Stimulated activated CD4-positive, alpha-beta T cell treated with anti-CD3 and anti-CD28 coated beads, Interleukin-12 subunit alpha, Interleukin-12 subunit beta, amount 100 ng/mL, for 48 hours (primary cell): ENCODE measurements at regions not wholly inside any gene's neighbourhood (a gene's known extent, or its start where the extent isn't known, plus 50 kb on each side); places are given as distances from the start of the nearest gene placed in this dataset.

Source experiments
- DNase-seq, 3 donors: peaks; one replicate each; pipeline ENCODE4 v3.0.0-alpha.2; 2020; ENCODE audit warnings: low read depth in 2 of 3, low spot score in 1 of 3

- no peak for DNase-seq
Measured at GRCh38 chr9:89877051-89878002, 272.5 kb downstream of the GADD45G start.

DNA sequence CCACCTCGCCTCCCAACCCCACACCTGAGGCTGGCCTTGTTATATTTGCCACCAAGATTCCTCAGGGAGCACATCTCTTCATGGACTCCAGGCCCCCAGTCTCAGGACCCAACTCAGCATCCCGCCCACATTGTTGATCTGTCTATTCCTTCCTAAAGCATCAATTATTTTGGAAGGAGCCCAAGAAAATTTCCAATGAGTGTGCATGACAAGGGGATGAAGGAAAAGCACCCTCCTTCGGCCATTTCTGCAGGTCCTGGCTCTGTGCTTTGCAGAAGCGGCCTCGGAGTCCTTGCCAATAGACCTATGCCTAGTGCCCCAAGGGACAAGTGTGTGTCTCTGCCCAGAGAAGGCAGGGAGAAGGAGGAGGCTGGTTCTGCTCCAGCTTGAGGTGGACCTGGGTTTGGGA, 273.2 kb downstream of the GADD45G start:
- DNase-seq: no peak

DNA sequence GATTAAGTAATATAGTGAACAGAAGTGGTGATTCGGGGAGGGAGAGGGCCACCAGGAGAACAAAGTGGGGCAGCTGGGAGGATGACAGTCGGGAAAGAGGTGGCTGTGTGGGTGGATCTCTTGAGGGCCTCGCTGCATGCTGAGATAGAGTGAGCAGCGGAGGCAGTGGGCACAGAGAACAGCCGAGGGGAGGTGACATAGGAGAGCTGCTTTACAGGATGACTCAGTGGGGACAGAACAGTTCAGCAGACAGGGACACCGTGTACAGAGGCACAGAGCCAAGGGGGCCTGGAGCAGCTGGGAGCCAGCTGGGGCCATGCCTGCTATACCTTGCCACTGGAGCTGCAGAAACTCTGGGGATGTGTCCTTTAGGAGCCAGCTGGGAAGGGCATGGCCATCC, 273.9 kb downstream of the GADD45G start:
- no peak for DNase-seq

DNA sequence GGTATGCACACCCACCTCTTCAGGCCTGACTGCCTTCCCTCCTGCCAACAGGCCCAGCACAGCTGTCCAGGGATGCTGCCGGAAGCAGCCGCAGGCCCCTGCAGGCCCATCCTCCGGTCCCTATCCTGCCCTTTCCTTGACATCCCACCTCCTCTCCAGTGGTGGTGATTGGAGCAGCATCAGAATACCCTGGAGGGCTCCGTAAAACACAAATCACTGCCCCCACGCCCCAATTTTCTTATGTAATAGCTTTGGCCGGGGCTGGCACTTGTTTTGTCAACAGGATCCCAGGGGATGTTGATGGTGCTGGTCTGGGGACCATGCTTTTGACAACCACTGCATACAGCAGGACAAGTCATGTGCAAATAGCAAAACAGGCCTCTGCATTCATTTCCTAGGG, 274.5 kb downstream of the GADD45G start:
- no peak for DNase-seq

DNA sequence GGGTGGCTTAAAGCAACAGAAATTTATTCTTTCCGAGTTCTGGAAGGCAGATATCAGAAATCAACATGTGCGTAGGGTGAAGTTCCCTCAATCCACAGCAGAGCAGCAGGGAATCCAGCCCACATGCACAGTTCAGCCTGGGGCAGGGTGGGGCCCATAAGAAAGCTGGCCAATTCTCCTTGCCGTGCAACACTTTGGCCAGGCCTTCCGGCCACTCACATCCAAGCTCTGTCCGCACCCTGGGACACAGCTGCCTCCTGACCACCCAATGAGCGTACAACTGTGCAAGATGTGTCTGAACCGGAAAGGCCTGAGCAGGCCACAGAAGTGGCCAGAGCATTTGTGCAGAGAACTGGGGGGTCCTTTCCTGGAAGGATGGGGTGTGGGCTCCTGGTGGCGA, 274.9 kb downstream of the GADD45G start:
- no peak for DNase-seq

GRCh38 chr9:89880161-89880560, 275.3 kb downstream of the GADD45G start:
- DNase-seq: no peak

DNA sequence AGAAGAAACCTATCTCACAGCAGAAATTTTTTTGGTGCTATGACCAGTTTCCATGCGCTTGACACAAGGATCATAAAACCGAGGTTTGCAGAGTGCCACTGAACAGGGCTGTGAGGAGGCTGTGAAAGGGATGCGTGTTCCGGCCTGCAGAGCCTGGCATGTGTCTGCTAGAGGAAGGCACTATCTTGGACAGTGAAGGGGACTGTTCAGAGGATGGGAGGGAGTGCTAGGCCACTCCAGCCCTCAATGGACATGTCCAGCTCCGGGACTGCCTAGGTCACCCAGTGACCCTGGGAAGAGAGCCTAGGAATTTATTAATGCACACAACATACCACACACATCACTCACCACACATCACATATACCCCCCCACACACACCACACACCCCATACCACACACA, 275.9 kb downstream of the GADD45G start:
- DNase-seq: no peak

- no peak for DNase-seq
Measured at GRCh38 chr9:89881431-89881830, 276.6 kb downstream of the GADD45G start.

- DNase-seq: no peak
Measured at GRCh38 chr9:89882930-89883361, 278.1 kb downstream of the GADD45G start.

- no peak for DNase-seq
Measured at GRCh38 chr9:89883401-89884341, 278.9 kb downstream of the GADD45G start.

- no peak for DNase-seq
Measured at GRCh38 chr9:89884356-89885083, 279.7 kb downstream of the GADD45G start.

DNA sequence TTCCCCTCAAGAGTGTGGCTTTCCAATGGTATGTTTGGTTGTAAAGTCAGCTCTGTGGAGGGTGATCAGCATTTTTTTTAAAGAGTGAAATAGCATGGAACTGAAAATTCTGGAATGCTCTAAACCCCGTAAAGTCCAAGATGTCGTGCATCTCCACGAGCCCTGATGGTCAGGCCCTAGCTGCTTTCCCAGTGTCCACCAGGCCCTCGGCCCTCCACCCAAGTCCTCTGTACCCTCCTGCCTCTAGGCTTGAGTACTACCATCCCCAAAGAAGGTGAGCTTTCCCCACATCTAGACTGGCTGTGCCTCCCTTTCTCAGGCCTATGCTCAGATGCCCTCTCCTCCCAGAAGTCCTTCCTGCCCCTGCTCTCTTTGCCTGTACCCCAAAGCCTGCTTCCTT, 280.3 kb downstream of the GADD45G start:
- no peak for DNase-seq

GRCh38 chr9:89886281-89886700, 281.5 kb downstream of the GADD45G start:
- DNase-seq: no peak

GRCh38 chr9:89887286-89887685, 282.5 kb downstream of the GADD45G start:
- DNase-seq: no peak

DNA sequence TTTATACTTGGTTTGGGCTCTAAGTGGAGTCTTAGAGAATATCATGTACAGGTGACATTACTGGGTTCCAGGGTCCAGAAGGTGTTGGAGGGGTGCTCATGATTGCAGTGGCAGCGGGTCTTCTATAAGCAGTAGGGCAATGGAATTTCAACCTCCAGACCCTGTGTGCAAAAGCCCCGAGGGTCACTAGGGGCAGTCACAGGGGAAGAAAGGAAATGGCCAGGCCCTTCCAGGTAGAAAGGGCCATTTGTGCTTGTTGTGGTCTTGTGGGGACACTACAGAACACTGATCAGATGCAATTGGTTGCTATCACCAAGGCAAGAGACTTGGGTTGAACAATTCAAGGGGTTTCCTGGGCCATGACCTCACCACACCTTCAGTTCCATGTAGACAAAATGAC, 283.4 kb downstream of the GADD45G start:
- DNase-seq: no peak

DNA sequence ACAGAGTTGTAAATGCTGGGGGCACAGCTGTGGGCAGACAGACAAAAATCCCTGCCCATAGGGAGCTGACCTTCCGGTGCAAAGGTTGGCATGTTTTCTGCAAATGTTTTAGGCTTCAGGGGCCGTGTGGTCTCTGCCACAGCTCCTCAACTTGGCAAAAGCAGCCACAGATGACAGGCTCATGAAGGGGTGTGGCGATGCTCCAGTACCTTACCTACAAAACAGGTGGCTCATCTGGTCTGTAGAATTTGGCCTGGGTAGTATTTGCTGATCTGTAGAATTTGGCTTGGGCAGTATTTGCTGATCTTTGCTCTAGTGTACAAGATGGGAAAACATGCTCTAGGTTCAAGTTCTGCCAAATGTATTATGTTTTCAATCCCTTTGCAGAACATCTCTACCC, 283.9 kb downstream of the GADD45G start:
- no peak for DNase-seq

DNA sequence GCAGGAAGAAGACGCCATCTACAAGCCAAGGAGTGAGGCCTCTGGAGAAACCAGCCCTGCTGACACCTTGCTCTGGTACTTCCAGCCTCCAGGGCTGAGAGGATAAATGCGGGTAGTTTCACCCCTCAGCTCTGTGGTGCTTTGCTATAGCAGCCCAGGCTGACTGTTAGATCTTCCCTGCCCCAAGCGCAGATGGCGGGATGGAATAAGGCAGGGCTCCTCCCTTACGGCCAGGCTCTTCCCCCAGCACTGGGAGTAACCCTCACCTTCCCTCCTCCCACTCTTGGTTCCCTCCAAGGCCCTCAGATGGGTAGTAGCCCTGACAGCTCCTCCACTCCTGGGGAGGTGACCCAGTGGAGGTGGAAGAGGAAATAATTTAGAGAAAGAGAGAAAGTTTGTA, 285.1 kb downstream of the GADD45G start:
- DNase-seq: no peak

GRCh38 chr9:89890326-89890980, 285.6 kb downstream of the GADD45G start:
- no peak for DNase-seq

DNA sequence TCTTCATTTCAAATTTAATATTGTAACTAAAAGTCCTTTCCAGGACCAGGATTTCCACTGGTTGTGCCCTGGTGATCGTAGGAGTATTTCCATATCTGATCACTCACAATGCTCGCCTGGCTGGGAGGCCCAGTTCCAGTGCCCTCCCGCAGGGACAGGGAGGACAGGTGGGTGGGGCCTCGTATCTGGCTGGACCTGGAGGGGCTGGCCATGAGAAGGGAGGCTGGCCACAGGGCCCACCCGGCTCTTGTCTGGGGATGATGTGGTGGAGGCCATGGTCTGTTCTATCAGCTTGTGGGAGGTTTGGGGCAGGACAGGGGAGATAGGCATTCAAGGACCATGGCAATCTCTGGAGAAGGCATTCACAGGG, 286.4 kb downstream of the GADD45G start:
- DNase-seq: no peak

DNA sequence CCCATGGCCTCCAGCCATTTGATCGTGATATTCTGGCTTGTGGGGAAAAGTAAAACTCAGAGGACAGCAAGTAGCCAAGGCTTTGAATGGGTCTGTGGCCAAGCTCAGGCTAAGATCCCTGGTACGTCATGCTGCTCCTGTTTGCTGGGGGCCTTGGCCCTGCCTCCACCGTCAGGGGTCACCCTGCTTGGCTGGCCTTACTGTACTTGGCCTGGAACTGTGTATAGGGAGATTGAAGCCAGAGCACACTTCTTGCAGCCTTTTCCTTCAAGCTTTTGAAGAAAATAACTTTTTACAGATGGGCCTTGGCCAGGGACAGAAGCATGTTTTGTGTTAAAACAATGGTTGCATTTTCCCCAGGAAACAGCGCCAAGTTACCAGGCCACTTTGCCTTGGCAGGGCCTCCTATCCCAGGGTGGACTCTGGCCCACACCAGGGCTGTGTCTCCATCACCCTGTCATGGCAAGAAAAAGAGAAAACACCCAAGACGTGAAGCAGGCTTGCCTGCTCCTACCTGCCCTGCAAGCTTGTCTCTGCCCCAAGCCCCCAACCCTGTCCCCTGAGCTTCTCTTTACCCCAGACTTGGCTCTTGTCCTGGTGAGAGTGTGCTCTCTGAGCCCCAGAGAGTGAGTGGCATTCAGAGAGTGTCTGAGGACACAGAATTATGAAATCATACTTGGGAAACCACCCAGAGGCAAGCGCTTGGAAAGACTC, 286.9 kb downstream of the GADD45G start:
- DNase-seq: no peak
